ENCODE measurements at regions not wholly inside any gene's neighbourhood (a gene's known extent, or its start where the extent isn't known, plus 50 kb on each side); places are given as distances from the start of the nearest gene placed in this dataset.

DNA sequence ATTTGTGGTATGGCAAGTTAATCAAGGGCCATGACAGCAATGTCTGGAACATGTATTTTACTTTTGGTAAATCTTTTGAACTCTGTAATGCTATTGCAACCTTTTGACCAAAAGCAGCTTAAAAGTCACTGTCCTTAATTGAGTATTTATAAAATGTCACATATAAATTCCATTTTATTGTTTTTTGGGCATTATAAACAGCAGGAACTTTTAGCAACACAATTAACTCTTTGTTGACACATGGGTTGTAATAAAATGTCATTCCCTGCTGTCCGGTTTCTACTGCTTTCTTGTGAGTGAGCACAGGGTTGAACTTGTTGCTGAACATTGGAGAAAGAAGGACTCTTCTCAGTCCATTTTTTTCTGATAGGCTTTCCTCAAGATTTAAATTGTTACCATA is 1923.1 kb downstream of the PCDH9 start:
- TF ChIP-seq, protein P1, sequence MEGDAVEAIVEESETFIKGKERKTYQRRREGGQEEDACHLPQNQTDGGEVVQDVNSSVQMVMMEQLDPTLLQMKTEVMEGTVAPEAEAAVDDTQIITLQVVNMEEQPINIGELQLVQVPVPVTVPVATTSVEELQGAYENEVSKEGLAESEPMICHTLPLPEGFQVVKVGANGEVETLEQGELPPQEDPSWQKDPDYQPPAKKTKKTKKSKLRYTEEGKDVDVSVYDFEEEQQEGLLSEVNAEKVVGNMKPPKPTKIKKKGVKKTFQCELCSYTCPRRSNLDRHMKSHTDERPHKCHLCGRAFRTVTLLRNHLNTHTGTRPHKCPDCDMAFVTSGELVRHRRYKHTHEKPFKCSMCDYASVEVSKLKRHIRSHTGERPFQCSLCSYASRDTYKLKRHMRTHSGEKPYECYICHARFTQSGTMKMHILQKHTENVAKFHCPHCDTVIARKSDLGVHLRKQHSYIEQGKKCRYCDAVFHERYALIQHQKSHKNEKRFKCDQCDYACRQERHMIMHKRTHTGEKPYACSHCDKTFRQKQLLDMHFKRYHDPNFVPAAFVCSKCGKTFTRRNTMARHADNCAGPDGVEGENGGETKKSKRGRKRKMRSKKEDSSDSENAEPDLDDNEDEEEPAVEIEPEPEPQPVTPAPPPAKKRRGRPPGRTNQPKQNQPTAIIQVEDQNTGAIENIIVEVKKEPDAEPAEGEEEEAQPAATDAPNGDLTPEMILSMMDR (IDR thresholded peaks at IDR 0.05), result no peak
- H3K4me3 ChIP-seq, result no peak overlapping the region
- DNase-seq (ENCODE audit: low spot score), result no peak
- H3K9me3 ChIP-seq, result no peaks in the 10 kb centered on the region
- no peaks in the 10 kb centered on the region for H3K36me3 ChIP-seq
- no peaks in the 10 kb centered on the region for H3K27me3 ChIP-seq (replicated peaks; ENCODE audit: insufficient read depth)
- H3K27ac ChIP-seq, result no peak overlapping the region
- no peak for ATAC-seq (ENCODE audit: insufficient number of reproducible peaks, low FRiP score, low read depth)
- H3K4me1 ChIP-seq (ENCODE audit: control insufficient read depth in 1 of 2, low read depth in 2 of 2), result no peaks in the 10 kb centered on the region

DNA sequence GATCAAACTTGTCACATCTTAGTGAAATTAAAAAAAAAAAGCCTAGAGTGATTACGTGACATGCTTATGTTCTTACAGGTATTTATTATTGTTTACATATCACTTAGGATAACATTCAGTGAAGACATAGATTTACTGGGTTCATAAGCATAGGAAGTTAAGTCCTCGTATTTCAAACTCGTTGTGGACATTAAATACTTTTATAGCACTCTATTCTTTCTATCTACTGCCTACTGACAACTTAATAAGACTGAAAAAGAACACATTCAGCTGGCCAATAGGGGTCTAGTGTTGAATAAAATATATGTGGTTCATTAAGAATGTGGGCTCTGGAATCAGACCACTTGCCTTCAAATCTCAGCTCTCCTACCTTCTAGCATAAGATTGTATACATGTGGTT is 1927.4 kb downstream of the PCDH9 start:
- TF ChIP-seq, protein P1 (IDR thresholded peaks at IDR 0.05), result no peak
- Histone ChIP-seq H3K27me3 (replicated peaks; ENCODE audit: insufficient read depth) (no peaks in the 10 kb centered on the region), H3K27ac (no peak overlapping the region), H3K4me3 (no peak overlapping the region), H3K4me1 (ENCODE audit: control insufficient read depth in 1 of 2, low read depth in 2 of 2) (no peaks in the 10 kb centered on the region), H3K9me3 (no peaks in the 10 kb centered on the region), H3K36me3 (no peaks in the 10 kb centered on the region)
- DNase-seq (ENCODE audit: low spot score) (no peak), ATAC-seq (ENCODE audit: insufficient number of reproducible peaks, low FRiP score, low read depth) (no peak)

DNA sequence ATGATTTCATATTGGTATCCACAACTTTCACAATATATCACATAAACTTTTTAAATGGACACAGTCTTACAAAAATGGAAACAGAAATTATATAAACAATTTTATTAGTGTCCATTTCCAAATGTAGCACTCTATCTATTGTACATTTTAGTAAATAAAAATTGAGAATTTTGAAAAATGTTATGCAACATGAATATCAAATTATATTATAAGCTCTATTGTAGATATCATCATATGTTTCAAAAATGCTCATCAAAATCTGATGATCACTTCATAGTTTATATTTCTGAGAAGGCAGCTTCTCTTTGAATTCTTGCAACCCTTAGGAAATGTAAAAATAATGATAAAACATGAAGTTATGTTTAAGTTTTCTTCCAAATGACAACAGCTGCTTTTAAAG is 1928.6 kb downstream of the PCDH9 start:
- DNase-seq (ENCODE audit: low spot score), result no peak
- H3K9me3 ChIP-seq, result no peaks in the 10 kb centered on the region
- no peak for ATAC-seq (ENCODE audit: insufficient number of reproducible peaks, low FRiP score, low read depth)
- TF ChIP-seq, protein P1 (IDR thresholded peaks at IDR 0.05), result no peak
- no peaks in the 10 kb centered on the region for H3K27me3 ChIP-seq (replicated peaks; ENCODE audit: insufficient read depth)
- H3K4me1 ChIP-seq (ENCODE audit: control insufficient read depth in 1 of 2, low read depth in 2 of 2), result no peaks in the 10 kb centered on the region
- H3K27ac ChIP-seq, result no peak overlapping the region
- no peaks in the 10 kb centered on the region for H3K36me3 ChIP-seq
- no peak overlapping the region for H3K4me3 ChIP-seq

- Histone ChIP-seq H3K4me3 (no peak overlapping the region), H3K27me3 (replicated peaks; ENCODE audit: insufficient read depth) (no peaks in the 10 kb centered on the region), H3K4me1 (ENCODE audit: control insufficient read depth in 1 of 2, low read depth in 2 of 2) (no peaks in the 10 kb centered on the region), H3K9me3 (no peaks in the 10 kb centered on the region), H3K27ac (no peak overlapping the region), H3K36me3 (no peaks in the 10 kb centered on the region)
- ATAC-seq (ENCODE audit: insufficient number of reproducible peaks, low FRiP score, low read depth), result no peak
- no peak for DNase-seq (ENCODE audit: low spot score)
- TF ChIP-seq, protein P1 (IDR thresholded peaks at IDR 0.05), result no peak
Observed at GRCh38 chr13:65300220-65300619, 1929.9 kb downstream of the PCDH9 start.

- no peak overlapping the region for H3K4me3 ChIP-seq
- no peaks in the 10 kb centered on the region for H3K4me1 ChIP-seq (ENCODE audit: control insufficient read depth in 1 of 2, low read depth in 2 of 2)
- no peaks in the 10 kb centered on the region for H3K27me3 ChIP-seq (replicated peaks; ENCODE audit: insufficient read depth)
- ATAC-seq (ENCODE audit: insufficient number of reproducible peaks, low FRiP score, low read depth), result no peak
- TF ChIP-seq, protein P1 (IDR thresholded peaks at IDR 0.05), result no peak
- DNase-seq (ENCODE audit: low spot score), result no peak
- no peak overlapping the region for H3K27ac ChIP-seq
- H3K9me3 ChIP-seq, result no peaks in the 10 kb centered on the region
- H3K36me3 ChIP-seq, result no peaks in the 10 kb centered on the region
Observed at GRCh38 chr13:65293530-65294198, 1936.5 kb downstream of the PCDH9 start.
